ENCODE measurements at regions not wholly inside any gene's neighbourhood (a gene's known extent, or its start where the extent isn't known, plus 50 kb on each side); places are given as distances from the start of the nearest gene placed in this dataset.

GRCh38 chr2:142325870-142326269, 195.1 kb upstream of the LRP1B start:
- no peak for TF ChIP-seq CTCF (IDR thresholded peaks at IDR 0.05)
- TF ChIP-seq POLR2A (IDR thresholded peaks at IDR 0.05) = no peak
